Ammon's horn (tissue), 1 donor: ENCODE measurements at regions not wholly inside any gene's neighbourhood (a gene's known extent, or its start where the extent isn't known, plus 50 kb on each side); places are given as distances from the start of the nearest gene placed in this dataset.
A peak's percentile ranks its signal among the peaks of the same experiment; 100 is the strongest.
"Not testable (repeated sequence)": the region's sequence is repeated elsewhere in the genome, so short reads cannot be mapped to it uniquely, and the experiment has no call there.

Experiments used
- DNase-seq: peaks from one replicate; pipeline ENCODE4 v3.0.0-alpha.2; 2016; ENCODE audit warnings: low spot score

DNA sequence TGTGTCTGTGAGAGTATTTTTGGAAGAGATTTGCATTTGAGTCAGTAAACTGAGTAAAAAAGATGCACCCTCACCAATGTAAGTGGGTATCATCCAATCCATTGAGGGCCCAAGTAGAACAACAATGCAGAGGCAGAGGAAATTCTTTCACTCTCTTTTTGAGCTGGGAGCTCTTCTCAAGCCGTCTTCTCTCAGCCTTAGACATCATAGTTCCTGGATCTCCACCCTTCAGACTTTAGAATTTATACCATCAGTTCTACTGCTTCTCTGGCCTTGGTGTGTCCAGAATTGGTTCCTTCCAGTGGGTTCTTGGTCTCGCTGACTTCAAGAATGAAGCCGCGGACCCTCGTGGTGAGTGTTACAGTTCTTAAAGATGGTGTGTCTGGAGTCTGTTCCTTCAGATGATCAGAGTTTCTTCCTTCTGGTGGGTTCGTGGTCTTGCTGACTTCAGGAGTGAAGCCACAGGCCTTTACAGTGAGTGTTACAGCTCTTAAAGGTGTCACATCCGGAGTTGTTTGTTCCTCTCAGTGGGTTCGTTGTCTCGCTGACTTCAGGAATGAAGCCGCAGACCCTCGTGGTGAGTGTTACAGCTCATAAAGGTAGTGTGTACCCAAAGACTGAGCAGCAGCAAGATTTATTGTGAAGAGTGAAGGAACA lies 187.5 kb upstream of the KCNMB2 start:
- DNase-seq: not testable (repeated sequence)

DNA sequence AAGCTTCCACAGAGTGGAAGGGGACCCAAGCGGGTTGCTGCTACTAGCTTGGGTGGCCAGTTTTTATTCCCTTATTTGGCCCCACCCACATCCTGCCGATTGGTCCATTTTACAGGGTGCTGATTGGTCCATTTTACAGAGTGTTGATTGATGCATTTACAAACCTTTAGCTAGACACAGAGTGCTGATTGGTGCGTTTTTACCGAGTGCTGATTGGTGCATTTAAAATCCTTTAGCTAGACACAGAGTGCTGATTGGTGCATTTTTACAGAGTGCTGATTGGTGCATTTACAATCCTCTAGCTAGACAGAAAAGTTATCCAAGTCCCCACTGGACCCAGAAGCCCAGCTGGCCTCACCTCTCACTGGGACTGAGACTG lies 187.0 kb upstream of the KCNMB2 start:
- not testable (repeated sequence) for DNase-seq

DNA sequence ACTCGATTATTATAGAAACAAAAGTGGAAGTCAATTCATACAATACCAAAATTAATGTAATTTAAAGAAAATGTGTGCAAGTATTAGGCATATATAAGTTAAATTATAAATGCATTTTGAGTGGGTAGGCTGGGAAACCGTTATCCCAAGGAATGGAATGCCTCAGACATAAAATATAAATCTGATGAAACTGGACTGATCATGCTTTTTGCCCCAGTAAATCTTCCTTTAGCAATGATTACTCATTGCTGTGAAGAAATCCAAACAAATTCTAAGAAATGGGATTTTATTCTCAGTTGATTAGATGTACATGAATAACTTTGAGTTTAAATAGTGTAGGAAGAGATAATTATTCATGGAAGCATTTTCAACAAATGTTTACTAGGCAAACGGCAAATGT lies 185.5 kb upstream of the KCNMB2 start:
- no peak for DNase-seq

DNA sequence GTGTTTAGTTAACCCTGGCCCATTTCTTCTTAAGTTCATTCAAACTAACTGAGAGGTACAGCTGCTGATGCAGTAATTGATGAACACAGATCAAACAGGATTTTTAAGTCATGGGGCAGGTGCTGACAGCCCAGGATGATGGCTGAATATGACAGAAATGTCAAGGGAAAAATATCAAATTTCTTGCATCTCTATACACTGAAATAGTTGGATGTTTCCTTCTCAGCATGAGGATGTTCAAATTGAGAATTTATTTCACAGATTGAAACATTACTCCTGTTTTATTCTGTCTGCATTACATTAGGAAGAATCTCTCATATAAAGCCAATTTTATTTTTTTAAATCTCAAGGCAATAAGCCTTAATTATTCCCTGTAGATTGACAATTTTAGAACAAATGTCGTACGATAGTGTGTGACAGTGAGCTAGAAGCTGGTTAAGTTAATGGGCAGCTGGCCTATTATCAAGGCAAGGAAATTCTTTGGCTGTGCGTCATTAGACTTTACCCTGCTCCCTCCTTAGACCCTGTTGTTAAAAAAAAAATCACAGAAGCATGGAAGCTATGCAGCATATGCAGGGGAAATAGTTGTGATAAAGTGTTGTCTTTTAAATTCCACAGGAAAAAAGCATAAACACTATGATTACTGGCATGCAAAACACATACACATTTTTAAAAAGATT lies 183.8 kb upstream of the KCNMB2 start:
- no peak for DNase-seq

DNA sequence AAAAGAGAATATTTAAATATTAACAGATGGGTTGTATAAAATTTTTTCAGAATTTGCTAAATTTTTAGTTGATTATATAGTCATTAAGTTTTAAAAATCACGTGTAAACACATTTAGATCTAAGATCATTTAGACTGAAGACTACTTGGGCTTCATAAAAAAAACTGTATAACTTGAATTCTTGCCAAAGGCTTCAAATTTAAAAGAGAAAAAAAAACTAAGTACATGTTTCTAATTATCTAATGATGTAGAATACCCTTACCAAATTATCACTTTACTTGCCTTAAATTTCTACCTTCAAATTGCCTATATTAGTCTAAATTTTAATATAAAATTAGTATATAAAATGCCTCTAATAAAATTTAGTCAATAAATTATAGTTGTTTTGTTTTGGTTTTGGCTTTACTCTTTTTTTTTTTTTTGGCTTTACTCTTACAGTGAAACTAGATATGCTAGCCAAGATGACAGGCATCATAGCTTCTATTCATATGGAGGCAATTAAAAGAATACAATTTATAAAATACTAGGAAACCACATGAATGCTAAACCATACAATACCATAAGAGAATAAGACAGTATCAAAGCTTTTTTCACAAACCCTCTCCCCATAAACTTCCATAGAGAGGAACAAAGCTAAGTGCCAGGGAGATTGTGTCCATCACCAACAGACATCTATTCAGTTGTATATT lies 183.1 kb upstream of the KCNMB2 start:
- DNase-seq: no peak

DNA sequence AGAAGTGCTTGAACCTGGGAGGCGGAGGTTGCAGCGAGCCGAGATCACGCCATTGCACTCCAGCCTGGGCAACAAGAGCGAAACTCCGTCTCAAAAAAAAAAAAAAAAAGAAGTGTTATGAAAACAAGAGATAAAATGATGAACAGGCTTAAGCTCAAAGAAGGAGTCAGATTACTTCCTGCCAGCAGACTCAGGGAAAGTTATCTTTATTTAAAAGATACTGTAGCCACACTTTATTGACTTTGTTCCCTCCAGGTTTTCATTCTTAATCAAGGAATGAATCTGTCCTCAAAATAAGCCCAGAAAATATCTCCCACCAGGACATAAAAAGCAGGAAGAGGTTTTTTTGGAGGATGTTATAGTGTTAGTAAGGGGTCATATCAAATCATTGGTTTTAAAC lies 176.5 kb upstream of the KCNMB2 start:
- DNase-seq: no peak

DNA sequence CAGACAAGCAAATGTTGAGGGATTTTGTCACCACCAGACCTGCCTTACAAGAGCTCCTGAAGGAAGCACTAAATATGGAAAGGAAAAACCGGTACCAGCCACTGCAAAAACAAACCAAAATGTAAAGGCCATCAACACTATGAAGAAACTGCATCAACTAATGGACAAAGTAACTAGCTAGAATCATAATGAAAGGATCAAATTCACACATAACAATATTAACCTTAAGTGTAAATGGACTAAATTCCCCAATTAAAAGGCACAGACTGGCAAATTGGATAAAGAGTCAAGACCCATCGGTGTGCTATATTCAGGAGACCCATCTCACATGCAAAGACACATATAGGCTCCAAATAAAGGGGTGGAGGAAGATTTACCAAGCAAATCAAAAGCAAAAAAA lies 173.2 kb upstream of the KCNMB2 start:
- not testable (repeated sequence) for DNase-seq

DNA sequence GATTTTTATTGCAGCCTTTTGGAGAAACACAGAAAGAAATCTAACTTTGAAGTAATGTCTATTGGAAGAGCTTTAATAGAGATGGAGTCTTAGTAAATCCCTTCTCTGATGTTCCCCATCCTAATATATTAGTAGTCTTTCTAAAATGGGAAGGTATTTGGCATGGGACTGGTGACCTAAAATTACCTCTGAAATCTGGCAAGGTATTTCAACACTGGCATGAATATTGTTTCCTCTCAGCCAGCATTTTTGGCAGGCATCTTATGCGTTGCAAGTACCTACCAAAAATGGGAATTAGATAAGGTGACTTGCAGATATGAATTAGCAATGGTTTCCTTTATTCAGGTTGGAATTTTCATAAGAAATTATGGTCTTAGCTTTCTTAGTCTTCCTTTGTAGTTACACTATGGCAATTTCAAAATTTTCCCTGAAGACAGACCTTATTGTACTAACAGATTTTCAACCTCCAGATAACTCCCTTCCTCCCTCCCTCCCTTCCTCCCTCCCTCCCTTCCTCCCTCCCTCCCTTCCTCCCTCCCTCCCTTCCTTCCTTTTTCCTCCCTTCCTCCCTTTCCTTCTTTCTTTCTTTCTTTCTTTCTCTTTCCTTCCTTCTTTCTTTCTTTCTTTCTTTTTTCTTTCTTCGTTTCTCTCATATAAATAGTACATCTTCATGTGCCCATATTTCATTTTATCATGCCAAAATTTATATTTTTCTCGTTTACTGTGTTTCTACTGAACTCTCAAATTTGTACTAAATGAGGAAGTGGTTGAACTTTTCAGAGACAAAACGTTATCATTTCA lies 168.2 kb upstream of the KCNMB2 start:
- DNase-seq: peak; percentile 16

DNA sequence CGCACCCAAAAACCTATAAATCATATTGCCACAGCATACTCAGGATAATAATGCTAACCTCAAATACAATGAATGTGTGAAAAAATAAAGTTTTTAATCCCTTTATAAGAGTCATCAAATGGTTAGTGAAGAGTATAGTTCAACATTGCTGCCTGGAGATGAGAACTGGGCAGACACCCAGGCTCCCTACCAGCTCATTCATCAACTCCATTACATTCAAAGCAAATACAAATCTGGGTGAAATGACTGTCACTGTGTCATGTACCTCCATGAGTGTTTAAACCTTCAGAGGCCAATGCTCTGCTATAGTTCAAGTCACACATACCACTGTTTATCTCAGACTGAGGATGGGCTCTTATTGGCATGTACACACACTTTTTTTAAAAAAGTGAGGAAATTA lies 167.2 kb upstream of the KCNMB2 start:
- DNase-seq: no peak

DNA sequence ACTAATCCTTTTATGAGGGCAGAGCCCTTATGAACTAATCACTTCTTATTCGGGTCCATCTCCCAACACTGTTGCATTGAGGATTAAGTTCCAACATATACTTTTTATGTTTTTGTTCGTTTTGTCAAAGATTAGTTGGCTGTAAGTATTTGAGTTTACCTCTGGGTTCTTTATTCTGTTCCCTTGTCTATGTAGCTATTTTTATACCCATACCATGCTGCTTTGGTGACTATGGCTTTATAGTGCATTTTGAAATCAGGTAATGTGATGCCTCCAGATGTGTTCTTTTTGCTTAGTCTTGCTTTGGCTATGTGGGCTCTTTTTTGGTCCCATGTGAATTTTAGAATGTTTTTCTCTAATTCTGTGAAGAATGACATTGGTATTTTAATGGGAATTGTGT lies 166.4 kb upstream of the KCNMB2 start:
- no peak for DNase-seq

DNA sequence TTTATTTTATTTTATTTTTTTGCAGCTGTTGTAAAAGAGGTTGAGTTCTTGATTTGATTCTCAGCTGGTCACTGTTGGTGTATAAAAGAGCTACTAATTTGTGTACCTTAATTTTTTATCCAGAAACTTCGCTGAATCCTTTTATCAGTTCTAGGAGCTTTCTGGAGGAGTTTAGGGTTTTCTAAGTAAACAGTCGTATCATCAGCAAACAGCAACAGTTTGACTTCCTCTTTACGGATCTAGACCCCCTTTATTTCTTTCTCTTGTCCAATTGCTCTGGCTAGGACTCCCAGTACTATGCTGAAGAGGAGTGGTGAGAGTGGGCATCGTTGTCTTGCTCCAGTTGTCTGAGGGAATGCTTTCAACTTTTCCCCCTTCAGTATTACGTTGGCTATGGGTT lies 165.8 kb upstream of the KCNMB2 start:
- no peak for DNase-seq

DNA sequence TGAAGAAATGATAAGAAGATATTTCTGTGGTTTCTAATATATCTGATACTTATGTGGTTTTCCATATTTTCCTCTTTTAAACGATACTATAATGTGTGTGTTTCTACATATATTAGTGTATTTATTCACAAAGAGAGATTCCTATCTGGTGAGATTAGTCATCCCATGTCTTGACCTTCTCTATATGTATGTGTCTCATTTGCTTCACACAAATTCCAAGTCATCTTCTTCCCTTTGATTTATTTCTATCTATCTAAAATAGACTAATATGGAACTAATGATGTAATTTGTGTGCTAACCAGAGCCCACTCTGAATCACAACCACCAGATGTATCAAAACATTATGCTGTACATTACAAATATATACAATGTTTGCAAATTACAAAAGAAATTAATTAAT lies 154.7 kb upstream of the KCNMB2 start:
- no peak for DNase-seq

DNA sequence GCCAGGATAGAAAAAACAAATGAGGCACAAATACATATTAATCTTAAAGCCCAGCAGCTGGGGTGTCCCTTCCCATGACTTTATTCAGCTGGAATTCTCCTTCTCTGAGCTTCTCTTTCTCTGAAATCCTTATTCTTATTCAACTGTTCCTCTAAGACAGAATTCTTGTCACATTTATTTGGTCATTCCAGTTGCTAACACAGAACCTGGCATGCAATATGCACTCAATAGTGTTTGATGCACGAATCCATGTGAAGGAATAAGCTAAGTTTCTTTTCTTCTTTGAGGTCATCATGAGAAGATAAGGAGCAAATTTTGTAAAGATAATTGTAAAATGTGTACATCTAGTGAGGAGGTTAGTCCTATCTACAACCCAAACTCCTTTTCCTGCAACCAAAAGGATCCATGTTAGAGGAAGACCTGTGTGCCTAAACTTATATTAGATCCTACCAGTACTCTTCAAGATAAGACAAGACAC lies 154.2 kb upstream of the KCNMB2 start:
- DNase-seq: no peak

DNA sequence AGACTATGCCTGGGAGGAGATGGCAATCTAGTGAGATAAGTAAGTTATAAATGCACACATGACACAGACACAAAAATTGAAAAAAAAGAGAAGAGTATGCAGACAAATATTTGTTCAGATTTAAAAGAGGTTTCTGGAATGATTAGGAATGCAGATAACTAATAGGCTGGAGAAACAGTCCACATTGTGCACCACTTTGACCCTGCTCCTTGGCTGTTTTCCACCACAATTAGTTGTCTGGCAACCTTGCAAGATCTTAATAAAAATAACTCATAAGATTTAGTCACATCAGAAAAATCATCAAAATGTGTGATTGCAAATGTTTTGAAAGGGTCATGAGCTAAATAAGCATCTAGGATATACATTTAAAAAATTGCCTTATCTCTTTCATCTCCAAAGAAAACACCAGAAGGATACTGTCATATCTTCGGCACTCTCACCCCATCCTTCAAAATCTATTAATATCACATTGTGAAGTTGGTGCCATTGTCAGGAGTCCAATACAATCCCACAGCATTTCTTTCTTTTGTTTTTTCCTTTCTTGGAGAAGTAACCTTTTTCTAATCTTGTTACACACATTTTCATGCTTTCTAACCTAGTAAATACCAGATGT lies 153.7 kb upstream of the KCNMB2 start:
- no peak for DNase-seq

DNA sequence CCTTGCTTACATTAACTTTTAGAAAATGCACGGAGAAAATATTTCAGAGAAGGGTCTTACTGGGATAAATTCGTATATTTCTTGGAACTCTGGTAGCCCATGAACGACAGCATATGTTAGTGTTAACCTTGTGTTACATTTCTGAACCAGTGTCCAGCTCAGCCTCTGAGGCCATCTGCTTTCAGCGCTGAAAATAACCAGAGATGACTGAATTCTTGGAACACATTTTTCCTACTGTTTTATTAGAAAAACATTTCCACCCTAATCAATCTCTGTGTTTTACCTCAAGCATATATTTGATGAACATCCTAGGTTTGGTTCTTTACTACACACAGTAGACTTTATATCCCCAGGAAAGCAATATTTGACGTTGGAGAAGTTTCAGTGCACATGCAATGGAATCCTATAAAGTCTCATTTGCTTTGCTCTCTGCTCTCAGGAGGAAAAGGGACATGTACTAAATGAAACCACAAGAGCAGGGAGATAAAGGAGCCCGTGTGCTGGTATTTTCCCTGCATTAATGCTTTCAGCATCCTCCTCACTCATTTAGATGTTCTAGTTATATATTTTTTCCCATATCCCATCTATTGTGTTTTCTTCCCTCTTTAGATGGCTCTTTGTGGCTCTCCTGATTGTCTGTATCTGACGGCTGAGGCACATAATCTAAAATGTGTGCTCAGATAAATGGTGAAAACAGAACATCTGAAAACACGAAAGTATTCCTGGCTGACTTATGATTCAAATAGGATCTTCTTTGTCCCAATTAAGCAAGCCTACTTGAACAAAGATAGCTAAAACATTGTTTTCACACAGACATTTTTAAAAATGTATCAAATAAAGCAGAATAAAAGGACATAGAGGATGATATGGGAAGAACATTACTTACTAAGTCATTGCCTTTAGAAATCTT lies 151.7 kb upstream of the KCNMB2 start:
- no peak for DNase-seq

DNA sequence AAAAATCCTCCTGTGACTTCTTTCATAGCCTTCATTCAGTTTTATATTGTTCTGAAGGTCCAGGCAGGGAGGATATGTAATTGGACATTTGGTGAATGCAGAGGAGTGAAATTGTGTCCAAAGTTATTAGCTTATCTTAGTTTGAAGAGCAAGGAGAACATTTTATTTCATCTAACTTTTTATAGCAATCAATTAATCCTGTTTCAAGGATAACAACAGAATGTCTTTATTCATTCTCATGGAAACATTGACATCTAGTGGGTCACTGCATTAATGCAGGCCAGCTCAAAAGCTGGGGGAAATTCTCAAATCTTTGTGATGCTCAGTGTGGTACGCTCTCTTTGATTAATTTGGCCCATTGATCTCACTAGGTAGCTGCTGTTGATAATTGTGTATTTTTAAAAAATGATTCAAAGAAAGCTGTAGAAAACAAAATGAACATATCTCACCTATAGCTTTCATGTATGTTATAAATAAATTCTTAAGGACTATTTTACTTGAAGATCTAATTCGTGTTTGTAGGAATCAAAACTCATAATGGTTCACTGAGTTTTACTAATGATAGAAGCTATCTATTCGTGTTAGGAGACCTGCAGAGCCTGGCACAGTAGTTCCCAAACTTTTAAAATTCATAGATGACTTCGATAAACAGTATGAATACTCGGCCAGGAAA lies 150.8 kb upstream of the KCNMB2 start:
- peak; percentile 69 for DNase-seq

DNA sequence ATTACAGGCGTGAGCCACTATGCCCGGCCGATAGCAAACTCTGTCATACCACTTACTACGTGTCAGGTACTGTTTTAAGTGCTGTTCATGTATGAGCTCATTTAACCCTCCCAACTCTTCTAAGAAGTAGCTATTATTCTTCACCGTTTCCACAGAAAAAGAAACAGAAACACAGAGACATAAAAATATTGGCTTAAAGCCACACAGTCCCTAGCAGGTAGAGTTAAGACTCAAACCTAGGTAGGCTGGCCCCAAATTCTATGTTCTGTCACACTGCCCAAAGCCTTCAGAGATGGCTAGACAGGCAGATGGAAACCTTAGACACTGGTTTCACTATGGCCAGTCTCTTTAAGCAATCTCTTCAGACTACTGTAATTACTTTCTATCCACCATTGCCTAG lies 149.8 kb upstream of the KCNMB2 start:
- no peak for DNase-seq

DNA sequence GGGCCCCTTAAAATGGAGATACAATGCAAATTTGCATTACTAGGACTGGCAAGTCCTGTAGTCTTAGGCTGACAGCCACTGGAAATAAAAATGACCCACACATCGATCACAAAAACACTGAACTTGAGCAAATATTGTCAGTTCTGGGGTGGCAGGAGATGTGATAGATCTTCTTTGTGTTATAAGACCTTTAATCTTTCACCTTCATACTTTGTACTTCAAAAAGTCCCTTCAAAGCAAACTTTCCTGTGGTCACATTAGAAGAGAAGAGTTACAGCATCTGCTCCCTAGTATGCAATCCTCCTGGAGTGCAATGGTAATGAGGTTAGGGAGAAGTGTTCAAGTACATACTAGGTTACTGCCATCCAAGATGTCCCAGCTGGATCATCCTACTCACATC lies 149.4 kb upstream of the KCNMB2 start:
- no peak for DNase-seq

DNA sequence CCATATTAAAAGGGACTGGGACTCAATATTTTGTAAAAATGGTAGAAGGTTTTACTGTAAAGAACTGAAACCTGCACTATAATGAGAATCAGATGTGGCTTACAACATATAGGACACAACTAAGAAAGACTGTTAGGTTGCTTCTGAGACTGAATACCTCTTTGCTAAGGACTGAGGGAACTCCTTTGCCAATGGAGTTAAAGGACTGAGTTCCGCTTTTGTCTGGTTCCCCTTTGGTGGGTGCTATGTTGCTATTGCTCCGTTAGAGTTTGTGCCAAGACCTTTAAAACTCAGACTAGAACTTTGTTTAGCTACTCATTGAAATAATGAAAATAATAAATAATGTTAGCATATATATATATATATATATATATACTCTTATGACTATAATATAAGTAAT lies 147.8 kb upstream of the KCNMB2 start:
- DNase-seq: no peak

DNA sequence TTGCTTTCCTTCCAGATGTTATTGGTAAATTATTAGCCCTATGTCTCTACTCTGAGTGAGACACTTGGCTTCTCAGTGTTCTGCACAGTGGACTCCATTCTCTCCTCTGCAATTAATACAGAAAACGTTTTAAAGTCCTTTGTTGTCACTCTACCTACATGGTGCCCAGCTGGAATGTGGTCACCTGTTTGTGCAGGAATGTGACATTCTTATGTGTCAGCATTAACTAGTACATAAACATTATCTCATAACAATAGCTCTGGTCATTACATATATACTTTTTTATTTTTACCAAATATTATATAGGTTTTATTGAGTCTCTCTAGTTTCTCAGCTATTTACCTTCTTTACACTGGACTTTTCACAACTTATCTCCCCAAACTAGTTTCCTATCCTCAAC lies 147.0 kb upstream of the KCNMB2 start:
- no peak for DNase-seq
